ENCODE measurements at regions not wholly inside any gene's neighbourhood (a gene's known extent, or its start where the extent isn't known, plus 50 kb on each side); places are given as distances from the start of the nearest gene placed in this dataset.

DNA sequence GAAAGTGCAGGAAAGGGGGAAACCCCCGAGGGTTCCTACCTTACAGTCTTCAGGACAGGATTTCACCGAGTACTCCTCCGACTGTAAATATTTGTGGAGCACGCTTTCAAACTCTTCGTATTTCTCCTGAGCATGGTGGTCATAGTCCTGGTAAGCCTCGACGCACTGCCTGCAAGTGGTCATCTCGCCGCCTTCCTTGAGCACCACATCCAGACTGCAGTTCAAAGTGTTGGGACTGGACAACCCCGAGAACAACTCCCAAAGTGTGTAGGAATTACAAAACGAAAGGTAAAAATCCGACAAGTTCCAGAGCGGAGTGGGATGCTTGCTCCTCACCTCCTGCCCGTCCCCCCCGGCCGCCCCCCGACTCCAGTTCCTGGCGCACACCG, 349.7 kb downstream of the LIG4 start:
- TF ChIP-seq, protein P1, sequence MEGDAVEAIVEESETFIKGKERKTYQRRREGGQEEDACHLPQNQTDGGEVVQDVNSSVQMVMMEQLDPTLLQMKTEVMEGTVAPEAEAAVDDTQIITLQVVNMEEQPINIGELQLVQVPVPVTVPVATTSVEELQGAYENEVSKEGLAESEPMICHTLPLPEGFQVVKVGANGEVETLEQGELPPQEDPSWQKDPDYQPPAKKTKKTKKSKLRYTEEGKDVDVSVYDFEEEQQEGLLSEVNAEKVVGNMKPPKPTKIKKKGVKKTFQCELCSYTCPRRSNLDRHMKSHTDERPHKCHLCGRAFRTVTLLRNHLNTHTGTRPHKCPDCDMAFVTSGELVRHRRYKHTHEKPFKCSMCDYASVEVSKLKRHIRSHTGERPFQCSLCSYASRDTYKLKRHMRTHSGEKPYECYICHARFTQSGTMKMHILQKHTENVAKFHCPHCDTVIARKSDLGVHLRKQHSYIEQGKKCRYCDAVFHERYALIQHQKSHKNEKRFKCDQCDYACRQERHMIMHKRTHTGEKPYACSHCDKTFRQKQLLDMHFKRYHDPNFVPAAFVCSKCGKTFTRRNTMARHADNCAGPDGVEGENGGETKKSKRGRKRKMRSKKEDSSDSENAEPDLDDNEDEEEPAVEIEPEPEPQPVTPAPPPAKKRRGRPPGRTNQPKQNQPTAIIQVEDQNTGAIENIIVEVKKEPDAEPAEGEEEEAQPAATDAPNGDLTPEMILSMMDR (conservative IDR thresholded peaks at IDR 0.05) = no peak
- no peak for TF ChIP-seq ZFX (IDR thresholded peaks at IDR 0.05)

All from C4-2B (cell line).